ENCODE measurements at regions not wholly inside any gene's neighbourhood (a gene's known extent, or its start where the extent isn't known, plus 50 kb on each side); places are given as distances from the start of the nearest gene placed in this dataset.

- no peak for ATAC-seq
- DNase-seq = no peak
- Mint-ChIP-seq H3K9me3 (peaks cover 9 to 16% of the 10 kb centered on the region in 2 donors), H3K27me3 (ENCODE audit: low read depth in 2 of 2) (no peaks in the 10 kb centered on the region), H3K36me3 (peaks cover 13% of the 10 kb centered on the region), H3K4me1 (no peaks in the 10 kb centered on the region), H3K4me3 (no peak overlapping the region), H3K27ac (no peak overlapping the region)
- no peaks in the 10 kb centered on the region for H3K36me3 ChIP-seq (ENCODE audit: control insufficient read depth, insufficient read depth, low read length)
- H3K27ac ChIP-seq (ENCODE audit: low read length) = no peak overlapping the region
- WGBS (ENCODE audit: insufficient coverage) = 50% methylated on average over 1 of the region's 1 CpG
- no peak overlapping the region for H3K4me3 ChIP-seq (ENCODE audit: low read length)
- H3K4me1 ChIP-seq (ENCODE audit: control insufficient read depth, insufficient read depth, low read length) = no peaks in the 10 kb centered on the region
- TF ChIP-seq, protein P1, sequence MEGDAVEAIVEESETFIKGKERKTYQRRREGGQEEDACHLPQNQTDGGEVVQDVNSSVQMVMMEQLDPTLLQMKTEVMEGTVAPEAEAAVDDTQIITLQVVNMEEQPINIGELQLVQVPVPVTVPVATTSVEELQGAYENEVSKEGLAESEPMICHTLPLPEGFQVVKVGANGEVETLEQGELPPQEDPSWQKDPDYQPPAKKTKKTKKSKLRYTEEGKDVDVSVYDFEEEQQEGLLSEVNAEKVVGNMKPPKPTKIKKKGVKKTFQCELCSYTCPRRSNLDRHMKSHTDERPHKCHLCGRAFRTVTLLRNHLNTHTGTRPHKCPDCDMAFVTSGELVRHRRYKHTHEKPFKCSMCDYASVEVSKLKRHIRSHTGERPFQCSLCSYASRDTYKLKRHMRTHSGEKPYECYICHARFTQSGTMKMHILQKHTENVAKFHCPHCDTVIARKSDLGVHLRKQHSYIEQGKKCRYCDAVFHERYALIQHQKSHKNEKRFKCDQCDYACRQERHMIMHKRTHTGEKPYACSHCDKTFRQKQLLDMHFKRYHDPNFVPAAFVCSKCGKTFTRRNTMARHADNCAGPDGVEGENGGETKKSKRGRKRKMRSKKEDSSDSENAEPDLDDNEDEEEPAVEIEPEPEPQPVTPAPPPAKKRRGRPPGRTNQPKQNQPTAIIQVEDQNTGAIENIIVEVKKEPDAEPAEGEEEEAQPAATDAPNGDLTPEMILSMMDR (IDR thresholded peaks at IDR 0.05) = no peak
- intact Hi-C loops (cut with micrococcal nuclease) = no loop called here
- no peaks in the 10 kb centered on the region for H3K27me3 ChIP-seq (ENCODE audit: control insufficient read depth, insufficient read depth, low read length)
- peaks cover 14% of the 10 kb centered on the region for H3K9me3 ChIP-seq (ENCODE audit: control insufficient read depth, insufficient read depth, low read length)
Observed at GRCh38 chr6:66032626-66033025, 325.6 kb upstream of the EYS start.

GRCh38 chr6:66029391-66029790 lies 322.4 kb upstream of the EYS start:
- TF ChIP-seq, protein P1 (IDR thresholded peaks at IDR 0.05) = no peak
- no peak overlapping the region for H3K27ac Mint-ChIP-seq
- DNase-seq (no peak), ATAC-seq (no peak)
- Histone ChIP-seq H3K36me3 (ENCODE audit: control insufficient read depth, insufficient read depth, low read length) (no peaks in the 10 kb centered on the region), H3K4me3 (ENCODE audit: low read length) (no peak overlapping the region), H3K27me3 (ENCODE audit: control insufficient read depth, insufficient read depth, low read length) (no peaks in the 10 kb centered on the region), H3K9me3 (ENCODE audit: control insufficient read depth, insufficient read depth, low read length) (peaks cover 12% of the 10 kb centered on the region), H3K27ac (ENCODE audit: low read length) (no peak overlapping the region), H3K4me1 (ENCODE audit: control insufficient read depth, insufficient read depth, low read length) (no peaks in the 10 kb centered on the region)
- intact Hi-C loops (cut with micrococcal nuclease) = no loop called here
- H3K36me3 Mint-ChIP-seq = peaks cover 6% of the 10 kb centered on the region
- H3K27me3 Mint-ChIP-seq (ENCODE audit: low read depth in 2 of 2) = no peaks in the 10 kb centered on the region
- H3K4me3 Mint-ChIP-seq = no peak overlapping the region
- H3K4me1 Mint-ChIP-seq = no peaks in the 10 kb centered on the region
- H3K9me3 Mint-ChIP-seq = peaks cover 4 to 12% of the 10 kb centered on the region in 2 donors

- 87% methylated on average over 30 of the region's 30 CpGs for WGBS (ENCODE audit: insufficient coverage)
Observed at GRCh38 chr6:65999288-65999791, 292.3 kb upstream of the EYS start.

GRCh38 chr6:65998544-65998943 lies 291.5 kb upstream of the EYS start:
- no peak overlapping the region for H3K27ac ChIP-seq (ENCODE audit: low read length)
- intact Hi-C loops (cut with micrococcal nuclease) = no loop called here
- Mint-ChIP-seq H3K27ac (no peak overlapping the region), H3K9me3 (peaks cover 12 to 13% of the 10 kb centered on the region in 2 donors), H3K27me3 (ENCODE audit: low read depth in 2 of 2) (no peaks in the 10 kb centered on the region), H3K4me3 (no peak overlapping the region), H3K4me1 (no peaks in the 10 kb centered on the region), H3K36me3 (no peaks in the 10 kb centered on the region)
- H3K9me3 ChIP-seq (ENCODE audit: control insufficient read depth, insufficient read depth, low read length) = peaks cover 12% of the 10 kb centered on the region
- 96% methylated on average over 19 of the region's 19 CpGs for WGBS (ENCODE audit: insufficient coverage)
- no peak overlapping the region for H3K4me3 ChIP-seq (ENCODE audit: low read length)
- no peak for ATAC-seq
- DNase-seq = no peak
- no peaks in the 10 kb centered on the region for H3K36me3 ChIP-seq (ENCODE audit: control insufficient read depth, insufficient read depth, low read length)
- H3K27me3 ChIP-seq (ENCODE audit: control insufficient read depth, insufficient read depth, low read length) = no peaks in the 10 kb centered on the region
- H3K4me1 ChIP-seq (ENCODE audit: control insufficient read depth, insufficient read depth, low read length) = no peaks in the 10 kb centered on the region
- TF ChIP-seq, protein P1 (IDR thresholded peaks at IDR 0.05) = no peak

More at GRCh38 chr6:65999288-65999791, 292.3 kb upstream of the EYS start:
- Mint-ChIP-seq H3K4me1 (no peaks in the 10 kb centered on the region), H3K9me3 (peaks cover 14 to 15% of the 10 kb centered on the region in 2 donors), H3K36me3 (no peaks in the 10 kb centered on the region), H3K27ac (no peak overlapping the region), H3K27me3 (ENCODE audit: low read depth in 2 of 2) (no peaks in the 10 kb centered on the region), H3K4me3 (no peak overlapping the region)
- Histone ChIP-seq H3K36me3 (ENCODE audit: control insufficient read depth, insufficient read depth, low read length) (no peaks in the 10 kb centered on the region), H3K4me3 (ENCODE audit: low read length) (no peak overlapping the region), H3K27ac (ENCODE audit: low read length) (no peak overlapping the region), H3K4me1 (ENCODE audit: control insufficient read depth, insufficient read depth, low read length) (no peaks in the 10 kb centered on the region), H3K27me3 (ENCODE audit: control insufficient read depth, insufficient read depth, low read length) (no peaks in the 10 kb centered on the region), H3K9me3 (ENCODE audit: control insufficient read depth, insufficient read depth, low read length) (peaks cover 12% of the 10 kb centered on the region)
- TF ChIP-seq, protein P1 (IDR thresholded peaks at IDR 0.05) = no peak
- ATAC-seq (no peak), DNase-seq (no peak)
- intact Hi-C loops (cut with micrococcal nuclease) = no loop called here
